ENCODE measurements at regions not wholly inside any gene's neighbourhood (a gene's known extent, or its start where the extent isn't known, plus 50 kb on each side); places are given as distances from the start of the nearest gene placed in this dataset.

DNA sequence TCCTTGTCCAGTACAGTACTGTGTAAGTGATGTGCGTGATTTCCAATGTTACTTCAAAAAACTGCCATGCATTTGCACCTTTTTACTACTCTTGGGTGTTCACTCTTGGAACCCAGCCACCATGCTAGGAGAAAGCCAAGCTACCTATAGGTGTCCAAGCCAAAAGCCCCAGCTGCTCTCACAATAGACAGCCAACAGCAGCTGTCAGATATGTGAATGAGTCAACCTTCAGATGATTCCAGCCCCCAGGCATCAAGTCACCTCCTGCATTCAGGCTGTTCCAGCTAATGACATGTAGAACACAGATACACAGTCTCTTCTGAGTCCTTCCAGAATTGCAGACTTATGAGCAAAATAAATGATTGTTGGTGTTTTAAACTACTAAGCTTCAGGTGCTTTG is 417.7 kb upstream of the TGFBR2 start:
- TF ChIP-seq, protein P1, sequence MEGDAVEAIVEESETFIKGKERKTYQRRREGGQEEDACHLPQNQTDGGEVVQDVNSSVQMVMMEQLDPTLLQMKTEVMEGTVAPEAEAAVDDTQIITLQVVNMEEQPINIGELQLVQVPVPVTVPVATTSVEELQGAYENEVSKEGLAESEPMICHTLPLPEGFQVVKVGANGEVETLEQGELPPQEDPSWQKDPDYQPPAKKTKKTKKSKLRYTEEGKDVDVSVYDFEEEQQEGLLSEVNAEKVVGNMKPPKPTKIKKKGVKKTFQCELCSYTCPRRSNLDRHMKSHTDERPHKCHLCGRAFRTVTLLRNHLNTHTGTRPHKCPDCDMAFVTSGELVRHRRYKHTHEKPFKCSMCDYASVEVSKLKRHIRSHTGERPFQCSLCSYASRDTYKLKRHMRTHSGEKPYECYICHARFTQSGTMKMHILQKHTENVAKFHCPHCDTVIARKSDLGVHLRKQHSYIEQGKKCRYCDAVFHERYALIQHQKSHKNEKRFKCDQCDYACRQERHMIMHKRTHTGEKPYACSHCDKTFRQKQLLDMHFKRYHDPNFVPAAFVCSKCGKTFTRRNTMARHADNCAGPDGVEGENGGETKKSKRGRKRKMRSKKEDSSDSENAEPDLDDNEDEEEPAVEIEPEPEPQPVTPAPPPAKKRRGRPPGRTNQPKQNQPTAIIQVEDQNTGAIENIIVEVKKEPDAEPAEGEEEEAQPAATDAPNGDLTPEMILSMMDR (IDR thresholded peaks at IDR 0.05; ENCODE audit: low read depth, low read length): no peak
- H3K27ac ChIP-seq: no peak overlapping the region
- DNase-seq (ENCODE audit: low read depth in 1 of 2, low spot score in 1 of 2): no peak

GRCh38 chr3:30189900-30190299 is 416.5 kb upstream of the TGFBR2 start:
- H3K27ac ChIP-seq: no peak overlapping the region
- H3K9me3 ChIP-seq (ENCODE audit: low read depth): no peaks in the 10 kb centered on the region
- H3K27me3 ChIP-seq: no peaks in the 10 kb centered on the region
- H3K36me3 ChIP-seq: no peaks in the 10 kb centered on the region
- no peak for DNase-seq (ENCODE audit: low read depth in 1 of 2, low spot score in 1 of 2)
- H3K4me1 ChIP-seq (ENCODE audit: low read depth): no peaks in the 10 kb centered on the region
- TF ChIP-seq, protein P1 (IDR thresholded peaks at IDR 0.05; ENCODE audit: low read depth, low read length): no peak
- no peak overlapping the region for H3K4me3 ChIP-seq

More for the DNA sequence above, 417.7 kb upstream of the TGFBR2 start:
- H3K36me3 ChIP-seq: no peaks in the 10 kb centered on the region
- H3K4me1 ChIP-seq (ENCODE audit: low read depth): no peaks in the 10 kb centered on the region
- no peaks in the 10 kb centered on the region for H3K9me3 ChIP-seq (ENCODE audit: low read depth)
- H3K4me3 ChIP-seq: no peak overlapping the region
- no peaks in the 10 kb centered on the region for H3K27me3 ChIP-seq

- Histone ChIP-seq H3K9me3 (ENCODE audit: low read depth) (no peaks in the 10 kb centered on the region), H3K27me3 (no peaks in the 10 kb centered on the region), H3K4me1 (ENCODE audit: low read depth) (peaks cover 12% of the 10 kb centered on the region), H3K36me3 (no peaks in the 10 kb centered on the region), H3K4me3 (no peak overlapping the region), H3K27ac (no peak overlapping the region)
- no peak for DNase-seq (ENCODE audit: low read depth in 1 of 2, low spot score in 1 of 2)
- TF ChIP-seq, protein P1 (IDR thresholded peaks at IDR 0.05; ENCODE audit: low read depth, low read length): no peak
Observed at GRCh38 chr3:30193625-30194044, 412.8 kb upstream of the TGFBR2 start.

DNA sequence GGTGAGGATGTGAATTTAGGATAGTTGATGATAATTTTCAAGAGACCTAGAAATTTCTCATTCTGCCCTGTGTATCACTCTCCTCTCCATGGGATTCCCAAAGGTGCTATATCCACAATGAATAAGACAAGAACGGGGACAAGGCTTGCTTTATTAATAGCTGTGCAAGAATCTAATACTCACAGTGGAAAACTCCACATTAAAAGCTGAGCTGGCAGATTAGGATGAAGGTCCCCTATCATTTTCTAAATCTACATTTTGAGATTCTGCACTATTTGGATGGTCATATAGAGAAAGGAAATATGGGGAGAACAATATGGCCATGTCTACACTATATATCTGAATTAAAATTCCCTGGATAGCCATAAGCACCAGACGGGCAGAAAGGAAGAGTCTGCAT is 411.0 kb upstream of the TGFBR2 start:
- Histone ChIP-seq H3K27ac (no peak overlapping the region), H3K4me3 (no peak overlapping the region)
- DNase-seq (ENCODE audit: low read depth in 1 of 2, low spot score in 1 of 2): no peak

DNA sequence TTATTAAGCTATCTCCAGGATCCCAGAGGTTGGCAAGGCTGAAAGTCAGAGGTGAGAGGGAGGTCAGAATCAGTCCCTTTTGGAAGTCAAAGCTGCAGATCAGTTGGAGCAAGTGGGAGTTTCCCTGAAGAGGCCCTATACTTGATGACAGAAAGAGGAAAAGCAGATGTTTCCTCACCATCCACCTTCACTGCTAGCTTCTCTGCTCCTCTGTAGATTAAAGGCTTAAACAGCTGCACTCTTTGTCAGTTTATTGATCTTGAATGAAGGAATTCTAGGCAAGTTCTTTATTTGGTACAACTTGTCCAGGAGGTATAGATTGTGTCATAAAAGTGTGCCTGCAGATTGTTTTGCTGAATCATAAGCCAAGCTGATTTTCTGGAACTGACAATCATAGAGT is 408.2 kb upstream of the TGFBR2 start:
- H3K4me3 ChIP-seq: no peak overlapping the region
- TF ChIP-seq, protein P1 (IDR thresholded peaks at IDR 0.05; ENCODE audit: low read depth, low read length): no peak
- H3K36me3 ChIP-seq: no peaks in the 10 kb centered on the region

More for the DNA sequence above, 411.0 kb upstream of the TGFBR2 start:
- no peaks in the 10 kb centered on the region for H3K9me3 ChIP-seq (ENCODE audit: low read depth)
- no peaks in the 10 kb centered on the region for H3K27me3 ChIP-seq
- no peaks in the 10 kb centered on the region for H3K36me3 ChIP-seq
- TF ChIP-seq, protein P1 (IDR thresholded peaks at IDR 0.05; ENCODE audit: low read depth, low read length): no peak
- H3K4me1 ChIP-seq (ENCODE audit: low read depth): peaks cover 19% of the 10 kb centered on the region

More for the DNA sequence above, 408.2 kb upstream of the TGFBR2 start:
- DNase-seq (ENCODE audit: low read depth in 1 of 2, low spot score in 1 of 2): peak; percentile 47 to 76
- Histone ChIP-seq H3K27me3 (no peaks in the 10 kb centered on the region), H3K4me1 (ENCODE audit: low read depth) (peaks cover 19% of the 10 kb centered on the region), H3K27ac (peak overlapping the region; percentile 59), H3K9me3 (ENCODE audit: low read depth) (no peaks in the 10 kb centered on the region)

Measured in cardiac muscle cell (in vitro differentiated cells and primary cell).